ENCODE measurements at regions not wholly inside any gene's neighbourhood (a gene's known extent, or its start where the extent isn't known, plus 50 kb on each side); places are given as distances from the start of the nearest gene placed in this dataset.

DNA sequence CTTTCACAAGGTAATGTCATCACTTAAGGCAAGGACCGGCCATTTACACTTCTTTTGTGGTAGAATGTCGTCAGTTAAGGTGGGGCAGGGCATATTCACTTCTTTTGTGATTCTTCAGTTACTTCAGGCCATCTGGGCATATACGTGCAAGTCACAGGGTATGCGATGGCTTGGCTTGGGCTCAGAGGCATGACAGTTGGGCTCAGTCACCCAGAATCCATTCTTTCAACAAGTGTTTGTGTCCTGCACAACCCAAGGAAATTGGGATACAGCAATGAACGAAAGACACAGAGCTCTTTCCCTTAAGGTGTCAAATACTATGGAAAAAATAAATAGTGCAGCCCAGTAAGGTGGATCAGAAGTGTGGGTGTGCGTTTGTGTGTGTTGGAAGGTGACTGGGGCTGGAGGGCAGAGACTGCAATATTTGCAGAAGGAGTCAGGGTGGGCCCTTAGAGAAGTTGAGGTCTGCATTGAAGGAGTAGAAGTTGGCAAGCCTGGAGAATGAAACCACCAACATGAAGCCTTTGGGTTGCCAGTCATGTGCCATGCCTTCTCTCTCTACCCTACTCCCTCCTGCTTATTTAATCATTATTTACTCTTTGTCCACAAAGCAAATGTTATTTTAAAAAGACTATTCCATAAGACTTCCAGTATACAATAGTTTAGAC is 222.8 kb upstream of the PRKCQ start:
- Histone ChIP-seq H3K9me3 (ENCODE audit: control insufficient read depth, low read depth, low read length) (no peaks in the 10 kb centered on the region), H3K14ac (ENCODE audit: insufficient read depth, low read length) (no peak overlapping the region), H3K18ac (ENCODE audit: insufficient read length, low read depth, low read length) (peak overlapping the region; percentile 50), H3K23me2 (ENCODE audit: insufficient read length, low read depth, low read length, poor library complexity, severe bottlenecking) (no peaks in the 10 kb centered on the region), H4K5ac (ENCODE audit: insufficient read length, low read depth, low read length) (no peak overlapping the region), H2BK20ac (ENCODE audit: low read depth, low read length, poor library complexity, severe bottlenecking) (no peak overlapping the region), H2AFZ (ENCODE audit: low read length) (no peak overlapping the region), H3K4me1 (ENCODE audit: insufficient read depth, low read length) (no peaks in the 10 kb centered on the region), H3K23ac (ENCODE audit: insufficient read length, low read depth, low read length) (no peak overlapping the region), H3K79me2 (ENCODE audit: insufficient read depth, low read length) (no peaks in the 10 kb centered on the region; the same call in 1 of the 2 replicates), H3K4ac (ENCODE audit: low read depth, low read length) (no peak overlapping the region), H3K56ac (ENCODE audit: insufficient read length, low read depth, low read length) (no peak overlapping the region), H3K4me2 (ENCODE audit: insufficient read depth, insufficient read length, low read length) (peak overlapping the region; percentile 60), H3K79me1 (ENCODE audit: insufficient read depth, low read depth, low read length, poor library complexity, severe bottlenecking) (no peaks in the 10 kb centered on the region), H2BK5ac (ENCODE audit: insufficient read length, low read length) (peak overlapping the region; percentile 90), H4K8ac (replicated peaks; ENCODE audit: insufficient read length, low read depth, low read length) (no peak overlapping the region), H3K27me3 (ENCODE audit: insufficient read depth, low read length) (no peaks in the 10 kb centered on the region), H2BK12ac (ENCODE audit: insufficient read length, low read depth, low read length) (peak overlapping the region; percentile 8), H3K27ac (ENCODE audit: insufficient read length, low read depth, low read length) (peak overlapping the region; percentile 94), H2AK5ac (ENCODE audit: insufficient read length, low read length) (no peak overlapping the region), H2BK15ac (ENCODE audit: low read depth, low read length) (no peak overlapping the region), H3T11ph (ENCODE audit: low read length) (no peak overlapping the region), H4K20me1 (ENCODE audit: control insufficient read depth, insufficient read depth, insufficient read length) (no peaks in the 10 kb centered on the region), H4K91ac (ENCODE audit: insufficient read length, low read depth, low read length) (no peak overlapping the region), H3K9ac (ENCODE audit: extremely low read depth, insufficient read length, low read length) (no peak overlapping the region), H2BK120ac (ENCODE audit: low read depth, low read length, poor library complexity, severe bottlenecking) (no peak overlapping the region)
- TF ChIP-seq, protein P1, sequence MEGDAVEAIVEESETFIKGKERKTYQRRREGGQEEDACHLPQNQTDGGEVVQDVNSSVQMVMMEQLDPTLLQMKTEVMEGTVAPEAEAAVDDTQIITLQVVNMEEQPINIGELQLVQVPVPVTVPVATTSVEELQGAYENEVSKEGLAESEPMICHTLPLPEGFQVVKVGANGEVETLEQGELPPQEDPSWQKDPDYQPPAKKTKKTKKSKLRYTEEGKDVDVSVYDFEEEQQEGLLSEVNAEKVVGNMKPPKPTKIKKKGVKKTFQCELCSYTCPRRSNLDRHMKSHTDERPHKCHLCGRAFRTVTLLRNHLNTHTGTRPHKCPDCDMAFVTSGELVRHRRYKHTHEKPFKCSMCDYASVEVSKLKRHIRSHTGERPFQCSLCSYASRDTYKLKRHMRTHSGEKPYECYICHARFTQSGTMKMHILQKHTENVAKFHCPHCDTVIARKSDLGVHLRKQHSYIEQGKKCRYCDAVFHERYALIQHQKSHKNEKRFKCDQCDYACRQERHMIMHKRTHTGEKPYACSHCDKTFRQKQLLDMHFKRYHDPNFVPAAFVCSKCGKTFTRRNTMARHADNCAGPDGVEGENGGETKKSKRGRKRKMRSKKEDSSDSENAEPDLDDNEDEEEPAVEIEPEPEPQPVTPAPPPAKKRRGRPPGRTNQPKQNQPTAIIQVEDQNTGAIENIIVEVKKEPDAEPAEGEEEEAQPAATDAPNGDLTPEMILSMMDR (conservative IDR thresholded peaks at IDR 0.05) = no peak
- H3K27me3 Mint-ChIP-seq (ENCODE audit: low read depth) = peaks cover 2% of the 10 kb centered on the region
- H3K27ac Mint-ChIP-seq = peak overlapping the region; percentile 44 to 96 (median 60); a peak in 5 of 7 replicates
- H3K4me3 Mint-ChIP-seq = peak overlapping the region in 1 of 2 experiments; percentile 75; a peak in 3 of 5 replicates
- peaks cover 16 to 36% of the 10 kb centered on the region in 2 experiments for H3K9me3 Mint-ChIP-seq
- no CpG with 5 or more reads among the region's 6 CpGs for WGBS (ENCODE audit: extremely low coverage, insufficient read length, low lambda C conversion rate)
- H3K4me1 Mint-ChIP-seq = peaks cover 16 to 32% of the 10 kb centered on the region in 2 experiments
- H3K36me3 Mint-ChIP-seq (ENCODE audit: insufficient read depth in 1 of 3, low read depth in 3 of 3) = peaks cover 12 to 30% (median 18%) of the 10 kb centered on the region in 3 experiments
- peak; percentile 64 for DNase-seq

Measured in H9 (cell line).